ENCODE measurements at regions not wholly inside any gene's neighbourhood (a gene's known extent, or its start where the extent isn't known, plus 50 kb on each side); places are given as distances from the start of the nearest gene placed in this dataset.

DNA sequence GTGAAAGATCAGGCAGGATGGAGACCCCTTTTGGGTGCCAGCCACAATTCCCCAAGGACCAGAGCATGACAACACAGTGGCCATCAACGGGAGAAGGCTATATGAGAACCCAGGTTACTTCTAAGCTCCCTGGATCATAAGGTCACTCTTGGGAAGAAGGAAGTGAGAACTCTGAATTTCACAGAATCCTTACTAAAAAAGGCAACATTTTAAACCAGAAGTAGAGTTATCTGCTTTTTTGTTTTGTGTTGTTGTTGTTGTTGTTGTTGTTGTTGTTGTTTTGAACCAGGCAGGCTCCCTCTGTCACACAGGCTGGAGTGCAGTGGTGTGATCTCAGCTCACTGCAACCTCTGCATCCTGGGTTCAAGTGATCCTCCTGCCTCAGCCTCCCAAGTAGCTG, 107.4 kb upstream of the TNFAIP3 start:
- no peaks in the 10 kb centered on the region for H3K36me3 Mint-ChIP-seq (ENCODE audit: insufficient read depth, unreplicated experiment)
- no peaks in the 10 kb centered on the region for H3K9me3 Mint-ChIP-seq (ENCODE audit: unreplicated experiment)
- no peak for TF ChIP-seq CTCF (IDR thresholded peaks at IDR 0.05; ENCODE audit: unreplicated experiment)
- ChIA-PET CTCF (interaction anchor here (0.9 to 1.2 kb wide), 2 partner anchors 10 to 20 kb away, joined by 3 read pairs; no protein-coding TSS in a partner anchor), POLR2A (no interaction called here)
- no peak overlapping the region for H3K27ac Mint-ChIP-seq (ENCODE audit: low read depth, unreplicated experiment)
- DNase-seq (ENCODE audit: unreplicated experiment) = no peak
- no TSS peak for BruUV-seq (replicated peaks)
- intact Hi-C loops (cut with micrococcal nuclease) = no loop called here
- peaks cover 10% of the 10 kb centered on the region for H3K4me1 Mint-ChIP-seq (ENCODE audit: insufficient read depth, unreplicated experiment)
- no peak overlapping the region for H3K4me3 Mint-ChIP-seq (ENCODE audit: unreplicated experiment)
- H3K27me3 Mint-ChIP-seq (ENCODE audit: insufficient read depth, unreplicated experiment) = no peaks in the 10 kb centered on the region

- Mint-ChIP-seq H3K36me3 (ENCODE audit: insufficient read depth, unreplicated experiment) (no peaks in the 10 kb centered on the region), H3K9me3 (ENCODE audit: unreplicated experiment) (no peaks in the 10 kb centered on the region), H3K4me3 (ENCODE audit: unreplicated experiment) (no peak overlapping the region), H3K4me1 (ENCODE audit: insufficient read depth, unreplicated experiment) (peaks cover 14% of the 10 kb centered on the region), H3K27ac (ENCODE audit: low read depth, unreplicated experiment) (no peak overlapping the region), H3K27me3 (ENCODE audit: insufficient read depth, unreplicated experiment) (no peaks in the 10 kb centered on the region)
- ChIA-PET POLR2A (interaction anchor here (0.5 to 0.6 kb wide), 2 partner anchors 104 to 1471 kb away, joined by 3 read pairs; partner anchors contain the start of gene BCLAF1), CTCF (interaction anchor here (0.6 to 1.2 kb wide), 4 partner anchors 40 to 184 kb away, joined by 3 to 5 read pairs (median 4); partner anchors contain the start of gene TNFAIP3)
- no peak for DNase-seq (ENCODE audit: unreplicated experiment)
- intact Hi-C loops (cut with micrococcal nuclease) = no loop called here
- no TSS peak for BruUV-seq (replicated peaks)
- no peak for TF ChIP-seq CTCF (IDR thresholded peaks at IDR 0.05; ENCODE audit: unreplicated experiment)
Measured at GRCh38 chr6:137761072-137761471, 106.0 kb upstream of the TNFAIP3 start.

- Mint-ChIP-seq H3K9me3 (ENCODE audit: unreplicated experiment) (no peaks in the 10 kb centered on the region), H3K36me3 (ENCODE audit: insufficient read depth, unreplicated experiment) (no peaks in the 10 kb centered on the region), H3K4me3 (ENCODE audit: unreplicated experiment) (no peak overlapping the region), H3K27me3 (ENCODE audit: insufficient read depth, unreplicated experiment) (no peaks in the 10 kb centered on the region), H3K4me1 (ENCODE audit: insufficient read depth, unreplicated experiment) (peaks cover 14% of the 10 kb centered on the region), H3K27ac (ENCODE audit: low read depth, unreplicated experiment) (no peak overlapping the region)
- DNase-seq (ENCODE audit: unreplicated experiment) = no peak
- TF ChIP-seq CTCF (IDR thresholded peaks at IDR 0.05; ENCODE audit: unreplicated experiment) = no peak
- intact Hi-C loops (cut with micrococcal nuclease) = no loop called here
- BruUV-seq (replicated peaks) = no TSS peak
- POLR2A ChIA-PET = interaction anchor here (0.6 kb wide), 1 partner anchor 1472 kb away, joined by 3 read pairs; the partner anchor contains the start of gene BCLAF1
- CTCF ChIA-PET = interaction anchor here (0.6 to 1.2 kb wide), 5 partner anchors 18 to 214 kb away, joined by 3 to 4 read pairs (median 3); partner anchors contain the start of gene TNFAIP3
Measured at GRCh38 chr6:137761487-137761886, 105.6 kb upstream of the TNFAIP3 start.

GRCh38 chr6:137762168-137763090, 104.6 kb upstream of the TNFAIP3 start:
- POLR2A ChIA-PET = no interaction called here
- intact Hi-C loops (cut with micrococcal nuclease) = no loop called here
- no peak overlapping the region for H3K27ac Mint-ChIP-seq (ENCODE audit: low read depth, unreplicated experiment)
- CTCF ChIA-PET = interaction anchor here (0.7 to 1.2 kb wide), 4 partner anchors 13 to 213 kb away, joined by 3 to 4 read pairs (median 3); partner anchors contain the start of gene TNFAIP3
- H3K36me3 Mint-ChIP-seq (ENCODE audit: insufficient read depth, unreplicated experiment) = no peaks in the 10 kb centered on the region
- no peak overlapping the region for H3K4me3 Mint-ChIP-seq (ENCODE audit: unreplicated experiment)
- H3K4me1 Mint-ChIP-seq (ENCODE audit: insufficient read depth, unreplicated experiment) = peaks cover 14% of the 10 kb centered on the region
- no peaks in the 10 kb centered on the region for H3K9me3 Mint-ChIP-seq (ENCODE audit: unreplicated experiment)
- no peak for DNase-seq (ENCODE audit: unreplicated experiment)
- BruUV-seq (replicated peaks) = no TSS peak
- no peak for TF ChIP-seq CTCF (IDR thresholded peaks at IDR 0.05; ENCODE audit: unreplicated experiment)
- no peaks in the 10 kb centered on the region for H3K27me3 Mint-ChIP-seq (ENCODE audit: insufficient read depth, unreplicated experiment)

Measured in MCF 10A (cell line).